Mammary epithelial cell (primary cell): ENCODE measurements at regions not wholly inside any gene's neighbourhood (a gene's known extent, or its start where the extent isn't known, plus 50 kb on each side); places are given as distances from the start of the nearest gene placed in this dataset.

Experiments used
- CTCF ChIP-seq, 2 donors: IDR thresholded peaks in 1 of 2; conservative IDR thresholded peaks in 1 of 2; 2 replicates each; pipeline ENCODE4 v1.5.1; 2011 to 2012; ENCODE audit warnings: inconsistent platforms in 2 of 2, low read length in 2 of 2, mild to moderate bottlenecking in 2 of 2, control low read depth in 1 of 2, low read depth in 1 of 2; ENCODE audit not compliant: insufficient read depth in 1 of 2; ENCODE audit errors: extremely low read depth in 1 of 2
- EZH2 ChIP-seq: IDR thresholded peaks from 2 replicates; pipeline ENCODE4 v1.6.1; 2012; ENCODE audit warnings: low read length, inconsistent platforms, borderline replicate concordance

- TF ChIP-seq EZH2 (no peak), CTCF (conservative IDR thresholded peaks at IDR 0.05 in 1 of 2, IDR thresholded peaks at IDR 0.05 in 1 of 2; ENCODE audit: extremely low read depth in 1 of 2, insufficient read depth in 1 of 2, low read depth in 1 of 2, low read length in 2 of 2) (no peak)
Observed at GRCh38 chr1:76764638-76765454, 102.4 kb upstream of the ST6GALNAC5 start.
